GM18502 (cell line): ENCODE measurements at regions not wholly inside any gene's neighbourhood (a gene's known extent, or its start where the extent isn't known, plus 50 kb on each side); places are given as distances from the start of the nearest gene placed in this dataset.

Experiments used
- ATAC-seq: cut with Tn5 transposase; IDR thresholded peaks from one replicate; pipeline ENCODE4 v1.9.1; 2021; ENCODE audit warnings: mild to moderate bottlenecking; ENCODE audit not compliant: unreplicated experiment, poor library complexity

DNA sequence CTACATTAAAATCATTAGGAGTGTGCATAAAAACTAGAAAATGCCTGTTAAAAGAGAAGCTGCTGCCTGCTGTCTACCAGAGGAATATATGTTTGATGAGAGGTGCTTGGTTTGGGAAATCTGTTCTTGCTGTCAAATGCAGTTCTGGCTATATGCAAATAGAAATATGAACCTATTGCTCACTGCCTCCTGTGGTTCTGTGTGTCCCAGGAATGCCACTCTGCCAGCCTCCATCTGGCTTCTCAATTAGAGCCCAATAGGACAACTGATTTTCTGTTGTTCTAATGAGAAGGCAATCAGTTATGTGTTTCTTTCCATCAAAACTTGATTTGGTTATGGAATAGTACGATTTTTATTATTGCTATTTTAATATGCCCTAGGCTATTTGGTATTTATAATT is 759.7 kb downstream of the HDGFL1 start:
- no peak for ATAC-seq

DNA sequence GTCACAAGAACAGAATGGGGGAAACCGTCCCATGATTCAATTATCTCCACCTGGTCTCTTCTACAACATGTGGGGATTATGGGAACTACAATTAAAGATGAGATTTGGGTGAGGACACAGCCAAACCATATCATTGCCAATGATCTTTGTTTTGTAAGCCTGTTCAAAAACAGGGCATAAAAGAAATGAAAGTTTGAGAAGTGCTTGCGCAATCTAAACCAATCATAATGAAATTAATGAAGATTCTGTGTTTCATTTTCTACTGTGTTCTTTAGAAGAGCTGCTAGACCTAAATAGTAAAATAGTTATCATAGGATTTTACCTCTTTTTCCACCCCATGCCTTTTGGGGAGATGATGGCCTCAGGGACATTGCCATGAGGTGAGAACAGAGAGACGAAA is 761.3 kb downstream of the HDGFL1 start:
- ATAC-seq, result no peak

GRCh38 chr6:23334360-23334759 is 765.0 kb downstream of the HDGFL1 start:
- ATAC-seq, result no peak

DNA sequence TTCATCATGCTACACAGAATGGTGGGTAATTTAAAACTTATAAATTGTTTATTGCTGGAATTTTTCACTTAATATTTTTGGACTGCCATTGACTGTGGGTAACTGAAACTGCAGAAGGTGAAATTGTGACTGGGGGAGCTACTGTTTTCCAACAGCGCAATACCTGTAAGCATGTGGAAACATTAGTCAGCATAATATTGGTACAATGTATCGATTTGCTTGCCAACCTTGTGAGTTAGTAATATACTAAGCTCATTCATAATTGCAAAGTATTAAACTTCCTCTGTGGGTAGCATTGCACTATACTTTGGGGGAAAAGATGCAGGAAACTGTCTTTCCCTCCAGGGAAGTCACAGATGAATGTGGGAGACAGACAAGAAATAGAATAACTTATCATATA is 766.5 kb downstream of the HDGFL1 start:
- no peak for ATAC-seq

DNA sequence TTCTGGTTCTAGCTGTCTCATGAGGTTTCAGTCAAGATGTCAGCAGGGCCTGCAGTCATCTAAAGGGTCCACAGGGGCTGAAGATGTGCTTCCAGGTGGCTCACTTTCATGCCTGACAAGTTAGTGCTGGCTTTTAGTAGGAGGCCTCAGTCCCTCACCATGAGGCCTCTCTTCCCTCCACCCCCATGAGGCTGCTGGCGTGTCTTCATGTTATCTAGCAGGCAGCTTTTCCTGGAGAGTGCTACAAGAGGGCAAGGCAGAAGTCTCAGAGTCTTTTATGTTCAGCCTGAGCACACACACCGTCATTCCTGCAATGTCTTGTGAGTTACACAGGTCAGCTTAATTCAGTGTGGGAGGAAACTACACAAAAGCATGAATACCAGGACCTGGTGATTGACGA is 769.9 kb downstream of the HDGFL1 start:
- ATAC-seq, result no peak

GRCh38 chr6:23340271-23340670 is 770.9 kb downstream of the HDGFL1 start:
- no peak for ATAC-seq

DNA sequence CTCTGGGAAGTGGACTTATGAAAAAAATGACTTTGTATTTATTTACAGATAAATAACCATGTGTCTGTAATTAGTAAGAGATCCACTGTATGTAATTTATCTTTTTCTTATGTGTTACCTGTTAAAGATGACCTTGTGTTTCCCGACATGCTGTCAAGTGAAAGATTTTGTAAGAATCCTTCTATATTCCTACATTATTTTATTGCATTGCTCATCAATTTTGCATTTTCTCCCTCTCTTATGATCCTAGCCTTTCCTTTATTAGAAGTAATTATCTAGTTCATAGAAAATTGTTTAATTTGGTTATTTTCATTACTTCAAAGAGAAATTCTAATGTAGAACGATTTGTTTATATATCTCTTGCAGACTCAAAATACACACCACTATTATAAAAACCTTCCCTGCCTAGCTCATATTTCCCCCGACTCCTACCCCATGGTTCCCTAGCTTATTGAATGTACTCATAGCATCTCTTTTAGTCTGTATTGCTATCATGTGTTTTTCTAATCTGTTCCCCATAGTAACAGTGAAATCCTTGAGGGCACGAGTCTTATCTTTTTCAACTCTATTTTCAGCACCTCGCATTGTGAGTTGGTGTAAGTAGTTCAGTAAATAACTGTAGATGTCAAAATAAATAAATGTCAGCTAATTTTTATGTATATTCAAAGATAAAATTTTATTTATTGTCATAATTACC is 774.4 kb downstream of the HDGFL1 start:
- ATAC-seq, result no peak

DNA sequence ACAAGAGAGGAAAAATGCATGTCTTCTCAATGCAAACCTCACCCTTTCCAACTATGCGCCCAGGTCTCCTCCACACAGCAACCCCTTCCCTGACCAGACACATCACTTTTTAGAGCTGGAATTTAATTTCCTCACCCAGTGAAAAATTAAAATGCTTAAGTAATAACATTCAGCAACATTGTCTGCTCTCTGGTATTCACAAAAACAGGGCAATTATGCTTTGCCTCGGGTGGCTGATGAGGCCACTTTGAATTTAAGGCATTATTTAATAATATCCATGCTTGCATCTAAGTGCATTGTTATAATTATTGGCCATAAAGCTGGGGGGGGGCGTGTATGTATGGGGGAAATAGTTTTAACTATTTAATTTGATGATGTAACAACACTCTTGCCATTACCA is 777.8 kb upstream of the NRSN1 start:
- no peak for ATAC-seq

GRCh38 chr6:23349521-23350147 is 776.4 kb upstream of the NRSN1 start:
- ATAC-seq, result no peak

- no peak for ATAC-seq
Measured at GRCh38 chr6:23350752-23351453, 775.1 kb upstream of the NRSN1 start.

DNA sequence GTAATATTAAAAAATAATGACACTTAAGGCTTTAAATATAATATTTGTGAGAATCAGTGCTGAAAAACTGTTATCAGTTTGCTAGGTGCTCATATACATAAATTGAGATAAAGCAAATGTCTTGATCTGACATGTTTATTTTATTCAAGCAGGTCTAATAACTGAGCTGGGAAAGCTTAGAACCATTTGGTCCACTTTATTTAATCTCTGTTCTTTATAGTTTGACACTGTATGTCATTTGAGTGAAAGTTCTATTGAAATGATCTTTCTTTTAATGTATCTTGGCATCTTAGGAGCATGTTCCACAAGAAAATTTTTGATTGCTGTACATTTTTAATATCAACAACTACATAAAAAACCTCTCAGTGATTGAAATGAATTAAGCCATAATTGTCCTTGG is 772.0 kb upstream of the NRSN1 start:
- ATAC-seq, result no peak

DNA sequence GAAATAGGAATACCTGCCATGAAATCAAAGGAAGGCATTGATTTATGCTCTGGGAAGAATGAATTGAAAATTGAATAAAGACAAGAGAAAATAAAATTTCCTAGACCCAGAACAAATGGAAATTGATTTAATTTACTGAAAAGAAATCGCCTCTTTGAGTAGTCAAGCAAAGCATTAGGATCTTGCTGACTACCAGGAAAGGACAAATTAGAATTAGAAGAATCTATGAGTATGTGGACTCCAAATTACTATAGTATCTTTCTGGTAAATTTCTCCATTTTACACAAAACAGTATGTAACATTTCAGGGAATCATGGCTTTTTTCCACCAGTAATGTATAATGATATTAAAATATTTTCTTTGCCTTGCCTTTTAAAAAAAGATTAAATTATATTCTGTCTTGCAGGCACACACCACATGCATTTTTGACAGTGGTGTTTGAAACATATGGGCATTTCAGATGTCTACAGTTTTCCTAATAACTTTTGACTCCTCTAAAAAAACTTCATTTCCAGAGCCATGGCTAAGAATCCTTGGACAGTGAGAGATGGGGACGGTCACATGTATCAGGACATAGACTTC is 768.7 kb upstream of the NRSN1 start:
- ATAC-seq, result no peak

DNA sequence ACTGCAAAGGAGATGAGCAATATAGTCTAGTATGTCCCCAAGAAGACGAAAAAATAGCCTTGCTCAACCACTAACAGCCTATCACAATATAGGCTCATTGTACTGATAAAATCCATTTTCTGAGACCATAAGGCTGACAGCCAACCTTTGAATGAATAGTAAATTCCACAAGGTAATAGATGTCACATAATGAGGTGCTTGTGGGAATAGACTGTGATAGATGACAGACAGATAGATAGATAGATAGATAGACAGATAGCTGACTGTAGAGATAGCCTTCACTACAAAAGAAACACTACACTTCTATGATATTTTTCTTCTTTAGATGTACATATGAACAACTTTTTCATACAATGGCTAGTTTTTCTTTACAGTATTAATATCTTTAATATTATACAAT is 760.3 kb upstream of the NRSN1 start:
- no peak for ATAC-seq

DNA sequence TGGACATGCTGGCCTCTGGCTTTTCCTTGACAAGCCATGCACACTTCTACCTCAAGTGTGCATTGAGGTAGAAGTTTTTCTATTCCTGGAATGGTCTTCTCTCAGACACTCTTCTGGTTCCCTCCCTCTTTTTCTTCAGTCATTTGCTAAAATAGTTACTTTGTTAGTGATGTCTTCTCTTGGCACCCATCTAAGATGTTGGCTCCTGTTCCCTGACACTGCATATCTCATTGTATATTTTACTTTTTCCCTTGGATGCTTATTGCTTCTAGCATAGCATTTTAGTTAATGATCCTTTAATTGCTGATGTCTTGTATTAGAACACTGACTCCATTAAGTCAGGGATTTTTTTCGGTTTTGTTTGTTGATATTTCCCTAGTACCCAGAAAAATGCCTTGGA is 758.7 kb upstream of the NRSN1 start:
- ATAC-seq, result no peak

GRCh38 chr6:23368557-23368956 is 757.5 kb upstream of the NRSN1 start:
- ATAC-seq, result no peak

GRCh38 chr6:23370051-23370450 is 756.0 kb upstream of the NRSN1 start:
- no peak for ATAC-seq

DNA sequence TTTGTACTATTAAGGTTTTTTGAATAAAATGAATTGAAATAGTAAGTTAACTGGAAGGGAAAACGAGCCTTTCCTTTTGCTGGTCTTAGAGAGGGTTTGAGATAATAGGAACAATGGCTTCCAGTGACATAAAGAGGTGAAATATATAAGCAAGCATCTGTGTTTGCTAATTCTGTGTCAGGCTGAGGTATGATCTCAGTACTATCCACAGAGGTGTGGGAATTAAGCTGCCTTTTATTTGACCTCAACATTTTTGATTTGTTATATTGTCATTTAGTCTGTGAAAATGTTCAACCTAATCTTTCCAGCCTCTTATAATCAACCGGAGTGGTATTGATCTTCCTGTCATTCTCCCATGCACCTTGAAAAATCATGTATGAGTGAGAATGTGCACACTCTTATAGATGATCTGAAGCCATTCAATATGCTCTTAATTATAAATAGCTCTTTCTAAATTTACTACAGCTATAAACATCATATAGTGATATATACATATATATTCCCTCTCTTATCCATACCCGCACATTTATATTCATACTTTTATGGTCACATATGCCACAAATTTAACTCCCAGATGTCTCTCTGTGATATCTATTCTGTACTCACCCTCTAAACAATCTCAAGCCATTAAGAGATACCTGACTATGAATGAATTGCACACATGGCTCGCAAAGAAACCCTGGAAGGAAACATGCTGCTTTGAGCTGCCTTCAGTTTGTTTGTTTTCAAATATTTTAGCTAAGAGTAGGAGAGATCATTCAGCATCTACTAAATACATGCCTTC is 754.7 kb upstream of the NRSN1 start:
- ATAC-seq, result no peak

GRCh38 chr6:23377830-23378229 is 748.2 kb upstream of the NRSN1 start:
- no peak for ATAC-seq

DNA sequence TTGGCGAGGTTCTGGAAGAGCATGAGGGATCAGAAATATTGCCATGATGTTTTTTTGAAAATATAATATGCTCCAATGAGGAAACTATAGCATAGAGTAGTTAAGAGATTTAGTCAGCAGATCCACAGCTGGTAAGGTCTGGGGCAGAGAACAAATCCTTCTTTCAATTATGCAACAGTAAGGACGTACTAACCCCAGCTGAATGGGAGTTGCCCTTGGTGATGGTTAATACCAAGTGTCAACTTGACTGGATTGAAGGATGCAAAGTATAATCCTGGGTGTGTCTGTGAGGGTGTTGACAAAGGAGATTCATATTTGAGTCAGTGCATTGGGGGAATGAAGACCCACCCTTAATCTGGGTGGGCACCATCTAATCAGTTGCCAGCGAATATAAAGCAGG is 745.5 kb upstream of the NRSN1 start:
- no peak for ATAC-seq

GRCh38 chr6:23388086-23388783 is 737.8 kb upstream of the NRSN1 start:
- ATAC-seq, result no peak
